Tibial artery (tissue), 4 donors: ENCODE measurements at regions not wholly inside any gene's neighbourhood (a gene's known extent, or its start where the extent isn't known, plus 50 kb on each side); places are given as distances from the start of the nearest gene placed in this dataset.

Source experiments
- DNase-seq, 2 donors: peaks; one replicate each; pipeline ENCODE4 v3.0.0-alpha.2; 2019
- H3K27ac ChIP-seq, 2 donors: fragments of 200-600 bp; sonication (generic) in 1 of 2; 1 replicate in 1 of 2; 2 replicates in 1 of 2; pipeline ENCODE4 v1.5.1; 2018 to 2019; ENCODE audit warnings: mild to moderate bottlenecking in 1 of 2
- H3K27me3 ChIP-seq, 2 donors: fragments of 200-600 bp; sonication (generic) in 1 of 2; one replicate each; pipeline versions ENCODE4 v1.5.1 to v1.6.0; 2016 to 2019
- H3K36me3 ChIP-seq, 3 donors: fragments of 200-600 bp; sonication (generic) in 2 of 3; one replicate each; pipeline ENCODE4 v1.5.1; 2016 to 2019; ENCODE audit warnings: mild to moderate bottlenecking in 2 of 3
- H3K4me1 ChIP-seq, 4 donors: fragments of 200-600 bp; sonication (generic) in 2 of 4; 1 replicate in 3 of 4; 2 replicates in 1 of 4; pipeline ENCODE4 v1.5.1; 2016 to 2019
- H3K4me3 ChIP-seq, 2 donors: fragments of 200-600 bp; sonication (generic) in 1 of 2; 1 replicate in 1 of 2; 2 replicates in 1 of 2; pipeline ENCODE4 v1.5.1; 2018 to 2019; ENCODE audit warnings: mild to moderate bottlenecking in 2 of 2
- H3K9me3 ChIP-seq, 3 donors: fragments of 200-600 bp; sonication (generic) in 1 of 3; one replicate each; pipeline ENCODE4 v1.5.1; 2016 to 2019
- CTCF ChIP-seq, 2 experiments: fragments of 200-600 bp in 1 of 2; fragments of 450-650 bp in 1 of 2; IDR thresholded peaks; one replicate each; pipeline ENCODE4 v1.5.1; 2017 to 2019; ENCODE audit warnings: antibody characterized with exemption in 2 of 2, mild to moderate bottlenecking in 1 of 2, moderate library complexity in 1 of 2
- intact Hi-C: fragments of 100-400 bp; cut with DNase I; formaldehyde crosslinking; loops from one replicate; pipeline ENCODE4 v1.15.0; 2023; ENCODE audit warnings: low total_unique reads

GRCh38 chr10:44659320-44659719 lies 251.8 kb upstream of the TMEM72 start:
- no peak for DNase-seq

GRCh38 chr10:44660271-44660670 lies 250.9 kb upstream of the TMEM72 start:
- Histone ChIP-seq H3K36me3 (no peaks in the 10 kb centered on the region), H3K27me3 (no peaks in the 10 kb centered on the region), H3K4me1 (peaks cover 0 to 17% (median 2%) of the 10 kb centered on the region in 4 donors), H3K27ac (no peak overlapping the region), H3K4me3 (no peak overlapping the region), H3K9me3 (no peaks in the 10 kb centered on the region)
- no peak for TF ChIP-seq CTCF (IDR thresholded peaks at IDR 0.05)
- intact Hi-C loops = no loop called here
- DNase-seq = no peak

More at GRCh38 chr10:44659320-44659719, 251.8 kb upstream of the TMEM72 start:
- TF ChIP-seq CTCF (IDR thresholded peaks at IDR 0.05) = no peak
- Histone ChIP-seq H3K9me3 (no peaks in the 10 kb centered on the region), H3K36me3 (no peaks in the 10 kb centered on the region), H3K27ac (no peak overlapping the region), H3K27me3 (no peaks in the 10 kb centered on the region), H3K4me3 (no peak overlapping the region), H3K4me1 (peaks cover 0 to 17% (median 2%) of the 10 kb centered on the region in 4 donors)
- intact Hi-C loops = no loop called here

DNA sequence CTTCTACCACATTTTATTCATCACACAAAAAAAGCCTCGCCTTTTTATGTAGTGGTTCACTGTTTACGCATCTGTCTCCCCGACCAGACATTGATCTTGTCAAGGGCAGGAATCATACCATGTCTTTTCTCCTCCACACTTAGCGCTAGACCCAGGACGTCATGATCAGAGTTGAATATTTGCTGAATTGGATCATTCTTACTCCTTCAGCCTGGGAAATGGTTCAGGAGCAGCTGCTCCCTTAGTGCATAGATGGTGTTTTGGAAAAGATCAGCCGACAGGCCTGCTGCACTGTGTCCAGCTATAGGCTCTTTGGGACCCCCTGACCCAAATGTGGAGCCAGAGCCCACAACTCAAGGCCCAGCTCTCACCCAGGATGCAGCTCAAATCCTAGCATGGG lies 249.1 kb upstream of the TMEM72 start:
- Histone ChIP-seq H3K9me3 (no peaks in the 10 kb centered on the region), H3K4me1 (peaks cover 0 to 17% (median 2%) of the 10 kb centered on the region in 4 donors), H3K27ac (no peak overlapping the region), H3K36me3 (no peaks in the 10 kb centered on the region), H3K4me3 (no peak overlapping the region), H3K27me3 (no peaks in the 10 kb centered on the region)
- intact Hi-C loops = no loop called here
- TF ChIP-seq CTCF (IDR thresholded peaks at IDR 0.05) = no peak
- no peak for DNase-seq

GRCh38 chr10:44668336-44668735 lies 242.8 kb upstream of the TMEM72 start:
- no peak overlapping the region for H3K27ac ChIP-seq
- no peak for TF ChIP-seq CTCF (IDR thresholded peaks at IDR 0.05)
- H3K27me3 ChIP-seq = no peaks in the 10 kb centered on the region
- H3K4me1 ChIP-seq = no peaks in the 10 kb centered on the region
- no peak overlapping the region for H3K4me3 ChIP-seq
- H3K36me3 ChIP-seq = no peaks in the 10 kb centered on the region
- H3K9me3 ChIP-seq = no peaks in the 10 kb centered on the region
- no peak for DNase-seq
- intact Hi-C loops = no loop called here

DNA sequence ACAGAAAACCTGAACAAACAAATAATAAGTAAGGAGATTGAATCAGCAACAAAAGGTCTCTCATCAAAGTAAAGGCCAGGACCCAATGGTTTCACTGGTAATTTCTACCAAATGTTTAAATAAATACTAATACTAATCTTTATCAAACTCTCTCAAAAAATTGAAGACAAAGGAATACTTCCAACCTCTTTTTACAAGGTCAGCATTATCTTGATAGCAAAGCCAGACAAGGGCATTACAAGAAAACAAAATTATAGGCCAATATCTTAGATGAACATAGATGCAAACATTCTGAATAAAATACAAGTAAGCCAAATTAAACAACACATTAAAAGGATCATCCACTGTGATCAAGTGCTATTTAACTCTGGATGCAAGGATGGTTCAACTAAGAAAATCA lies 239.8 kb upstream of the TMEM72 start:
- no peak for DNase-seq
- Histone ChIP-seq H3K36me3 (no peaks in the 10 kb centered on the region), H3K4me3 (no peak overlapping the region), H3K4me1 (peaks cover 0 to 11% (median 7%) of the 10 kb centered on the region in 4 donors), H3K27ac (no peak overlapping the region), H3K27me3 (no peaks in the 10 kb centered on the region), H3K9me3 (no peaks in the 10 kb centered on the region)
- no peak for TF ChIP-seq CTCF (IDR thresholded peaks at IDR 0.05)
- intact Hi-C loops = no loop called here
